ELR (cell line): ENCODE measurements at regions not wholly inside any gene's neighbourhood (a gene's known extent, or its start where the extent isn't known, plus 50 kb on each side); places are given as distances from the start of the nearest gene placed in this dataset.

ENCODE experiments used
- DNase-seq: peaks from one replicate; pipeline ENCODE4 v3.0.0-alpha.2; 2015; ENCODE audit warnings: low read depth

DNA sequence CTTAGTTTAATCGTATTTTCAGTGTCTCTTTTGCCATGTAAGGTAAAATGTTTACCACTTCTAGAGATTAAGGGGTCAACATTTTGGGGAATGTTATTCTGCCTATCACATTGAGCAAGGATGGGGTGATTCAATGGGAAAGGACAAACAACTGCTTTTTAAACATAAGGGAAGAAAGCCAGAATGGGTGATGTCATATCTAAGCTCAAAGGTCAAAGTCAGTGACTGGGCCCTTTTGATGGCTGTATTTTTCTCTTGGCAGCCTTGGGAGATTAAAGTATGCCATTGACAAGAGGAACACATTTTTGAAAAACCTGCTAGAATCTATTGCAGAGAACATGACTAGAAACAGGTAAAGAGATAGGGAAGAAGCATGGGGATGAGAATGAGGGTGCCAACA is 477.3 kb upstream of the IRAK1BP1 start:
- no peak for DNase-seq

GRCh38 chr6:78397499-78397898 is 469.9 kb upstream of the IRAK1BP1 start:
- no peak for DNase-seq

DNA sequence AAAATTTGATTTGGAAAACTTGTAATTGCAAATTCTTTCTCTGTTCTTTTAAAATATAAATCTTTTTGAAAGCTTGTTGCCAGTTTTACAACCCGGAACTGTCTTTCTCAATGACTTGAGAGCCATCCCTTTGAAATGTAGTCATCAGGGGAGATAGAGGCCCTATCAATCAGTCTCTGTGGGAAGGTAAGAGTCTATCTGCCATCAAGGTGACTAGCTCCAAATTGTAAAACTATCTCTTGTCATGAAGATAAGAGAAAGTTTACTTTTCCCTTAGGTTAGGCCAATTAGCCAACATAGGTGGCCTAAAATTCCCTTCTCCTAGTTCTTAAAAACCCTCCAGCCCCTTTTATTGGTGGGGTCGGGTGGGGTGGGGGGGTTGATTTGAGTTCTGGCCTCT is 469.1 kb upstream of the IRAK1BP1 start:
- no peak for DNase-seq

DNA sequence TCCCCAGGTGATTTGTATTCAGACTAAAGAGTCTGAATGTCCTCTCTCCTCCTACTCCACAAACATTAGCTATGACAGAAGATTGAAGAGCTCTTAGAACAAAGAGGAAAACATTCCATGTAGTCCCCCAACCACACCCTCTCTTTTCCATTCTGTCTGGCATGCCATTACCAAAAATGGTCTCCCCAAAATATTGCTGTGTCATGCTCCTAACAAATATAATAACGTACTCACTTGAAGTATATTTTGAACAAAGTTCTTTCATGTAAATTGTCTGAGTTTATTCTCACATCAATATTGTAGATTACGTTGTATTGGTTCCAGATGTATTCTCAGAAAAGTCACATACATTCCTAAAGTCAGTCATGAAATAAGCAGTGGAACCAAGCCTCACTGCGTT is 467.3 kb upstream of the IRAK1BP1 start:
- DNase-seq, result no peak

- DNase-seq, result no peak
These were observed 440.0 kb upstream of the IRAK1BP1 start for GRCh38 chr6:78427386-78427785.

DNA sequence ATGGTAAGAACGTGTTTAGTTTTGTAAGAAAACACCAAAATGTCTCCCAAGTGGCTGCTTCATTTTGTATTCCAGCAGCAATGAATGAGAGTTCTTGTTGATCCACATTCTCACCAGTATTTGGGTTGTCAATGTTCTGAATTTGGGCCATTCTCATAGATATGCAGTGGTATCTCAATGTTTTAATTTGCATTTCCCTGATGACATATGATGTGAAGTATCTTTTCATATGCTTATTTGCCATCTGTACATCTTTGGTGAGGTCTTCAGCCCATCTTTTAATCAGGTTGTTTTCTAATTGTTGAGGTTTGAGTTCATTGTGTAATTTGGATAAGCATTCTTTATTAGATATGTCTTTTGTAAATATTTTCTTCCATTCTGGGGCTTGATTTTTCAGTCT is 436.8 kb upstream of the IRAK1BP1 start:
- no peak for DNase-seq

DNA sequence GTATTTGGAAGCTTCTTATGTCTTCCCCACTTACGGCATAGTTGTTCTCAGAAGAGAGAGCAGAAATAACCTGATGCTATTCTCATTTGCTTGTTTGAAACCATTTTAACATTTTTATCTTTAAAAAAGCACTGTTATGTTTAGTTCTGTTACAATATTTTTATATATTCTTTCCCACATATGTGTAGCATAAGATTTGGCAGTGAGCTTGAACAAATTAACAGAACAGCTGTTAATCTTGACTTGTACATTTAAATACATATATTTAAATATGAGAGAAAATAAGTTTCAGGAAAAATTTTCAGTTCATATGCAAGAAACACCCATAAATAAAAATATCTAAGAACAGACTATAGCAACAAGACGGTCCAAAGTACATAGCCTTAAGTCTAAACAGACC is 431.7 kb upstream of the IRAK1BP1 start:
- DNase-seq, result no peak

GRCh38 chr6:78436335-78436734 is 431.0 kb upstream of the IRAK1BP1 start:
- peak; percentile 48 for DNase-seq

- DNase-seq, result no peak
These were observed 429.2 kb upstream of the IRAK1BP1 start for GRCh38 chr6:78438135-78438534.

- no peak for DNase-seq
These were observed 406.6 kb upstream of the IRAK1BP1 start for GRCh38 chr6:78460711-78461110.

DNA sequence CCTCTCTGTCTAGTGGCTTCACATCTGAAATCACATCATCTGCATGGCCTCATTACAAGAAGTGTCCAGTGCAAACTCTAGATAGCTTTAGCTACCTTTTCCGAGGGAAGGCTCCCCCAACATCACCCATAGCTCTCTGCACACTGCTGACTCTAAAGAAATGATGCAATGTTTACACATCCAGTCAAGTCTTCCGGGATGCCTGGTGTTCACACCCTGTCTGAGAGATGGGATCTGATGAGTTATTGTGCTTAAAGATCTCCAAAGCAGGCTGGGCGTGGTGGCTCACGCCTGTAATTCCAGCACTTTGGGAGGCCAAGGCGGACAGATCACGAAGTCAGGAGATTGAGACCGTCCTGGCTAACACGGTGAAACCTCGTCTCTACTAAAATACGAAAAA is 404.6 kb upstream of the IRAK1BP1 start:
- DNase-seq, result no peak

DNA sequence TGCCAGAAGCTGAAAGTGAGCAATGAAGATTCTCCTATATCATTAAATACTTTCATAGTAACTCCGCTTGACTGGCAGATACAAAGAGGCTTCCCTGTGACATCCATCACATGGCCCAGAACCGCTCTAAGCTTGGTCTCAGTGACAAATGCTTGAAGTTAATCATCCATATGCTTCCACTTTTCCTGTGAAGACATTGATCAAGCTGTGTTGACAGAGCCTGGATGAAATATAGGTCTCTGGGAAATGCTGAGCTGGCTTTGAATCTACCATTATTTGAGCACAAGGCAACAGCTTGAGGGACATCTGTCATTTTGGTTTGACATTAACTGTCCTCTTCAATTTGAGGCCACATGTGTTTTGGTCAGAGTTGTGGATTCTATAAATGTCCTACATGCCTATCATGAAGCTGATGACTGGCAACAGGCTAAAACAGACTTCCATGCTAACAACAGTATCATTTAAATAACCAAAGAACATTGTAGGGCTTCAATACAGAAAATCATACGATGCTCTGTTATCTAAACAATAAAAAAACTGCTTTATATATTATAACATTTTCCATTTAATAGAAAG is 402.2 kb upstream of the IRAK1BP1 start:
- no peak for DNase-seq

GRCh38 chr6:78476561-78476960 is 390.8 kb upstream of the IRAK1BP1 start:
- no peak for DNase-seq

DNA sequence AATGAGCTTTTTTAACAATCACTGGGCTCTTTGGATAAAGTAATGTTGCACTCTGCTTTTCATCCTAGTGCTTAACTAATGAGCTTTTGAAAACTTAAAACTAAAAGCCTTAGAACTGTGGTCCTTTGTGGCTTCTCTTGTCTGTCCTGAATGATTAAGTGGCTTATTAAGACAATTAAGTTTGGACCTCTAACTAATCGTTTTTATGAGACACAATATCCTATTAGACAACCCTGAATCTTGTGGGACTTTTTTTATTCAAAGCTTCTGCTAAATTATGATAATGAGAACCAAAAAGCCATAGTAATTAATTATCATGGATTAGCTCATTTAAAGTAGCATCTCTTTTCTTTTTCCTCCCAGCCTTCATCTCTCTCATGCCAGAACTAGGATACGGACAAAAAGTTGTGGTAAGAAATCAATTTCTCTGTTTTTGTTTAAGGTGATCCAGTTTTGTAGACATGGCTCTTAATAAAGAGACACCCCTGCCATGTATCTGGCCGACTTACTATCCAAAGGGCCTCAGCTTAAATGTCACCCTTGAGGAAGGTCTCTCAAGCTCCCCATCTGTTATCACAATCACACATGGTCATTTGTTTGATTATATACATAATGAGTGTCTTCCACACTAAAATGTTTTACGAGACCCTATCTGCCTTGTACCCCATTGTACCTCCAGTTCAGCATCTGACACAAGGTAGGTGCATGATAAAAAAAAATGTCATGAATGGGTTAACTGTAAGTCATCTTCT is 384.4 kb upstream of the IRAK1BP1 start:
- DNase-seq, result no peak

DNA sequence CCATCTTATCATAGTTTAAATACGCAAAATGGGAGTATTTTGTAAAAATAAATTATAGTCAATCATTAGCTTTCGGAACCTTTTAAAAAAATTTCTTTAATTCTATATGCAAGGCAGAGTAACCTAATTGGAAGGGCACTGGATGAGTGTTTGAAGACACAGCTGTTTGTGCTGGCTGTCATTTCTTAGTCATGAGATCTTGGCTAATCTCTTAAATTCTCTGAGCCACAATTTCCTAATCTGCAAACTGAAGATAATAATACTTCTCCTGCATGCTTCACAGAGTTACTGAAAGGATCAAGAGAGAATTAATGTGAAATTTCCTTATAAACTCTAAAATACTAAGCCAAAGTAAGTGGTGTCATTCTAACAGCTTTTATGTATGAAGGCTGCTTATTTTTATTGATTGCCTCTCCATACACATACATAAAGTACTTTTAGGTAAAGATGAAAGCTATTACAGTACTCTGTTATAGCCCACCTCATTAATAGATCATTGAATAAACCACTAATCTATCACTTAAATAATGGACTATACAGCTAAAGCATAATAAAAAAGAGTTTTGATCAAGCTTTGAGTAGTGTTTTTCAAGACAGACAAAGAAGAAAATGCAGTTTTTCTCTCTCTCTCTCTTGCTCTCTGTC is 383.7 kb upstream of the IRAK1BP1 start:
- DNase-seq, result no peak

DNA sequence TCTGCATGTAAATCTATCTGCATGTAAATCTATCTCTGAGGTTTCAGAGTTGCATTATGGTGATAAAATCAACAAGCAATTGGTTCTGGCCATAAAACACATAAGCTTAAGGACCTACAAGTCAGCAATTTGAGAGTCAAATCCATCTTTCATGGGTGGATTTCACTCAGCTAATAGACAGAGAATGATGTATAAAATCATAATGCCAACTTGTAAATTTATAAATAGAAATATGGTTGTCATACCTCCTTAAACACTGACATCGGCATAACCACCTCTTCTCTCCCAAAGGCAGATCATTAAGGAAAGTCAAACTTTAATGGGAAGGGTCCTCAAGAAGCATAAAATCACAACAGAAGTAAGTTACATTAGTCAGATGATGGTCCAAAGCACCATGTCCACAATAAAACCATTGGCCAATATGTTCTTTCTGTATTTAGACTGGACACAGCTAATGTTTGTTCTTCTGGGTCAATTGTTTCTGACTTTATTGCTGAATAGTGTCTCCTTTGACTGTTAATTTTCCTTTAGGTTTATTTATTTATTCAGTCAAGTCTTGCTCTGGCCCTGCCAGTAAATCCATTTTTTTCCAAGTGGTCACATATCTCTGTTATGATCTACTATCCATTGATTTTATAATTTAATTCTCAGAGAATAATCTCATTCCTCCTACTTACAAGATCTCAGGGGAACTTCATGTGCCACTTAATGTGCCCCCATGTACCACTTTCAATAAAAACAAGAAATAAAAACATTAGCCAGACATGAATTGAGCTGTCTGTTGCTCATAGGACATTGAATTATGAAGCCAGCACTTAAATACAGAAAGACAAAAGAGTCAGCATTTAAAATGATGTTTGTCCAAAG is 382.9 kb upstream of the IRAK1BP1 start:
- no peak for DNase-seq

GRCh38 chr6:78487401-78487800 is 379.9 kb upstream of the IRAK1BP1 start:
- DNase-seq, result peak; percentile 57

DNA sequence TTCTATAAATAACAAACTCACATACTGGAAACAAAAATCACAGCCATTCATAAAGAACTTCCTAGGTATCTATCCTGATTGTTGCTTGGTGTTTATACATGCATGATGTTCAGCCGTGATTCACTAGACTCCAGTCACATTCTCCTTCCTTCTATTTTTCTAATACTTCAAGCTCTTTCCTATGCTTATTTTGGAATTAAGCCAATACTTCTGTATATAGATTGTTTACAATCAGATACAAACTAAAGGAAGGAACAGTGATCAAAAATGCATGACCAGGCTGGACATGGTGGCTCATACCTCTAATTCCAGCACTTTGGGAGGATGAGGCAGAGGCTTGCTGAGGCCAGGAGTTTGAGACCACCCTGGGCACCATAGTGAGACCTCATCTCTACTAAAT is 377.5 kb upstream of the IRAK1BP1 start:
- peak; percentile 51 for DNase-seq

- DNase-seq, result peak; percentile 45
These were observed 374.9 kb upstream of the IRAK1BP1 start for GRCh38 chr6:78492351-78493017.

GRCh38 chr6:78500299-78501089 is 366.9 kb upstream of the IRAK1BP1 start:
- DNase-seq, result no peak

DNA sequence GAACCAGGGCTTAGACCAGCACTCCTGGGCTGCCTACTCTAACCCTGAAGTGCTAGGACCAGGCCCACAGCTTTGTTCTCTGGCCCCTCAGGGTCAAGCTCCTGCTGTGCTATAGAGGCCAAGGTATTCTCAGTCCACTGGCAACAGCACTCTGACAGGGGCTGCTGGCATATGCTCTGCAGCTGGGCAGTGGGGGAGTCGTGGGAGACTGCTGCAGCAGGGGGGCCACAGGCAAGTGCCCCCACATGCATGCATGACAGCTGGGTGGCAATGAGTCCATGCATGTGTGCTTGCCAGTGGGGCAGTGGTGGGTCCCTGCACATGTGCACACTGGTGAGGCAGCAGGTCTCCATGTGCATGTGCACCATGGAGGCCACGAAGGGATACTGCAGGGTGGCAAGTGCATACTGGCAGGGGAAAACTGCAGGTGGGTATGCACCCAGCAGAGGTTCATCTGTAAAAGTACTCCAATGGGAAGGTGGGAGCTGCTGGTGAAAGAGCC is 364.9 kb upstream of the IRAK1BP1 start:
- DNase-seq, result no peak
